PC-3 (cell line): ENCODE measurements at regions not wholly inside any gene's neighbourhood (a gene's known extent, or its start where the extent isn't known, plus 50 kb on each side); places are given as distances from the start of the nearest gene placed in this dataset.

Source experiments
- EZH2 ChIP-seq: fragments of 300-600 bp; sonication (generic); IDR thresholded peaks from one replicate; pipeline ENCODE4 v1.6.1; 2017; ENCODE audit warnings: antibody characterized with exemption, mild to moderate bottlenecking, low read length; ENCODE audit not compliant: unreplicated experiment
- EZH2phosphoT487 ChIP-seq: fragments of 300-600 bp; sonication (generic); IDR thresholded peaks from 2 replicates; pipeline ENCODE4 v1.6.1; 2018; ENCODE audit warnings: mild to moderate bottlenecking, antibody characterized with exemption, low read length, borderline replicate concordance
- TF ChIP-seq, protein P1 (sequence below): fragments of 300-600 bp; sonication (generic); conservative IDR thresholded peaks from 2 replicates; pipeline ENCODE4 v1.5.1; 2017; ENCODE audit warnings: antibody characterized with exemption, low read depth, mild to moderate bottlenecking, low read length

DNA sequence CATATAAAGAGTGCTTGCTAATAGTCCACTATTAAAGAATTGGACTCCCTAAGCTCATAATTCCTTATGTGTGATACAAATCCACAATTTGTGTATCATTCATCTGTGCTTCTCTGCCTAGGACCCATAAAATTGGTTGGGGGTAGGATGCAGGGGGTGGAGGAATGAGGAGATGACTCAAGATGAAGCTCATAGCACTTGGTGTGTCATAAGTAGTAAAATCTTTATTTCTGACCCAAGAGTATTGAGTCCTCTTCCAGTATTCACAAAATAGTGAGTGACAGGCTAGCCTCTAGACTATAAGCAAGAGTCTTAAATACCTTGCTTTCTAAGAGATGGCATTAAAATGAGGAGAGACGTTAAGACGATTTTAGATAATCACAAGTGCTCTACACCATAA lies 390.9 kb upstream of the CDH19 start:
- TF ChIP-seq, protein P1, sequence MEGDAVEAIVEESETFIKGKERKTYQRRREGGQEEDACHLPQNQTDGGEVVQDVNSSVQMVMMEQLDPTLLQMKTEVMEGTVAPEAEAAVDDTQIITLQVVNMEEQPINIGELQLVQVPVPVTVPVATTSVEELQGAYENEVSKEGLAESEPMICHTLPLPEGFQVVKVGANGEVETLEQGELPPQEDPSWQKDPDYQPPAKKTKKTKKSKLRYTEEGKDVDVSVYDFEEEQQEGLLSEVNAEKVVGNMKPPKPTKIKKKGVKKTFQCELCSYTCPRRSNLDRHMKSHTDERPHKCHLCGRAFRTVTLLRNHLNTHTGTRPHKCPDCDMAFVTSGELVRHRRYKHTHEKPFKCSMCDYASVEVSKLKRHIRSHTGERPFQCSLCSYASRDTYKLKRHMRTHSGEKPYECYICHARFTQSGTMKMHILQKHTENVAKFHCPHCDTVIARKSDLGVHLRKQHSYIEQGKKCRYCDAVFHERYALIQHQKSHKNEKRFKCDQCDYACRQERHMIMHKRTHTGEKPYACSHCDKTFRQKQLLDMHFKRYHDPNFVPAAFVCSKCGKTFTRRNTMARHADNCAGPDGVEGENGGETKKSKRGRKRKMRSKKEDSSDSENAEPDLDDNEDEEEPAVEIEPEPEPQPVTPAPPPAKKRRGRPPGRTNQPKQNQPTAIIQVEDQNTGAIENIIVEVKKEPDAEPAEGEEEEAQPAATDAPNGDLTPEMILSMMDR: no peak
- TF ChIP-seq EZH2: no peak
- no peak for TF ChIP-seq EZH2phosphoT487
